SK-N-SH treated with all-trans-retinoic acid at 6 μM for 48 hours (cell line): ENCODE measurements at regions not wholly inside any gene's neighbourhood (a gene's known extent, or its start where the extent isn't known, plus 50 kb on each side); places are given as distances from the start of the nearest gene placed in this dataset.

Experiments used
- BACH2 ChIP-seq: fragments of 250-450 bp; sonication (Bioruptor Pico); IDR thresholded peaks from 2 replicates; pipeline ENCODE4 v1.9.0; 2021; ENCODE audit warnings: mild to moderate bottlenecking, borderline replicate concordance
- ESRRG ChIP-seq: fragments of 250-450 bp; sonication (Bioruptor Pico); IDR thresholded peaks from 2 replicates; pipeline ENCODE4 v1.6.1; 2021; ENCODE audit warnings: mild to moderate bottlenecking
- POU6F1 ChIP-seq: fragments of 250-450 bp; sonication (Bioruptor Pico); IDR thresholded peaks from 2 replicates; pipeline ENCODE4 v1.8.0; 2021; ENCODE audit warnings: low read depth, mild to moderate bottlenecking, moderate library complexity, borderline replicate concordance
- TSHZ2 ChIP-seq: fragments of 250-450 bp; sonication (Bioruptor Pico); IDR thresholded peaks from 2 replicates; pipeline ENCODE4 v1.5.0; 2020; ENCODE audit warnings: mild to moderate bottlenecking, moderate library complexity
- ZFP30 ChIP-seq: fragments of 450-650 bp; formaldehyde crosslinking; IDR thresholded peaks from 2 replicates; pipeline ENCODE4 v1.5.0; 2022; ENCODE audit warnings: mild to moderate bottlenecking, moderate library complexity

- TF ChIP-seq ZFP30 (CRISPR knock-in tag), result no peak
- no peak for TF ChIP-seq TSHZ2 (CRISPR knock-in tag)
- TF ChIP-seq ESRRG (CRISPR knock-in tag), result no peak
- no peak for TF ChIP-seq BACH2
- no peak for TF ChIP-seq POU6F1 (CRISPR knock-in tag)
Observed at GRCh38 chr5:72040513-72040912, 66.8 kb upstream of the MAP1B start.
